ENCODE measurements at regions not wholly inside any gene's neighbourhood (a gene's known extent, or its start where the extent isn't known, plus 50 kb on each side); places are given as distances from the start of the nearest gene placed in this dataset.

- TF ChIP-seq CTCF (conservative IDR thresholded peaks at IDR 0.05 in 1 of 2, IDR thresholded peaks at IDR 0.05 in 1 of 2; ENCODE audit: low read depth in 1 of 2, low read length in 2 of 2) (no peak), EZH2 (IDR thresholded peaks at IDR 0.05; ENCODE audit: low read length, missing control alignments) (no peak)
Measured at GRCh38 chr11:42975180-42975529, 336.6 kb upstream of the API5 start.
